IMR-90 (cell line): ENCODE measurements at regions not wholly inside any gene's neighbourhood (a gene's known extent, or its start where the extent isn't known, plus 50 kb on each side); places are given as distances from the start of the nearest gene placed in this dataset.

Source experiments
- ATAC-seq: fragments of 200-7000 bp; cut with Tn5 transposase; 2 replicates; pipeline ENCODE4 v1.9.1; 2020; ENCODE audit warnings: low read depth, mild to moderate bottlenecking, moderate library complexity
- BruUV-seq: library from RNA; stranded (reverse); fragments of 400-500 nt; replicated peaks from 2 replicates; lab custom pipeline; 2021; lab: Mats Ljungman, UMichigan
- CTCF ChIA-PET: fragments of 300-600 bp; formaldehyde crosslinking; extraction: SDS; loops from one replicate; lab custom pipeline; 2021; ENCODE audit warnings: antibody characterized with exemption; lab: Yijun Ruan, JAX
- POLR2A ChIA-PET: fragments of 300-600 bp; sonication (Branson Sonifier 250); formaldehyde crosslinking; loops from one replicate; lab custom pipeline; 2022; ENCODE audit warnings: antibody characterized with exemption; ENCODE audit not compliant: unreplicated experiment; lab: Charles Lee
- DNase-seq: peaks from one replicate; pipeline ENCODE4 v3.0.0; 2013
- H2AFZ ChIP-seq: replicated peaks from 2 replicates; pipeline ENCODE3; 2013; ENCODE audit warnings: low read length, mild to moderate bottlenecking; ENCODE audit not compliant: poor library complexity
- H2AK5ac ChIP-seq: 2 replicates; pipeline ENCODE4 v1.6.1; 2013; ENCODE audit warnings: low read depth, low read length, inconsistent platforms
- H2AK9ac ChIP-seq: replicated peaks from 2 replicates; pipeline ENCODE3; 2013; ENCODE audit warnings: mild to moderate bottlenecking, low read depth, low read length, moderate library complexity; ENCODE audit not compliant: poor library complexity
- H2BK120ac ChIP-seq: 2 replicates; pipeline ENCODE4 v1.6.1; 2013; ENCODE audit warnings: low read depth, low read length, inconsistent platforms
- H2BK15ac ChIP-seq: 3 replicates; pipeline ENCODE4 v1.6.1; 2013; ENCODE audit warnings: low read depth, low read length, inconsistent platforms
- H2BK20ac ChIP-seq: 2 replicates; pipeline ENCODE4 v1.6.1; 2013; ENCODE audit warnings: low read depth, mild to moderate bottlenecking, inconsistent platforms, low read length, moderate library complexity
- H2BK5ac ChIP-seq: 2 replicates; pipeline ENCODE4 v1.6.1; 2013; ENCODE audit warnings: mild to moderate bottlenecking, low read depth, low read length, inconsistent platforms; ENCODE audit not compliant: poor library complexity, severe bottlenecking
- H3K14ac ChIP-seq: replicated peaks from 2 replicates; pipeline ENCODE4 v1.6.1; 2013; ENCODE audit warnings: low read depth, low read length, inconsistent platforms
- H3K18ac ChIP-seq: 2 replicates; pipeline ENCODE4 v1.6.1; 2013; ENCODE audit warnings: low read depth, low read length, control low read depth
- H3K23ac ChIP-seq: 2 replicates; pipeline ENCODE4 v1.6.1; 2013; ENCODE audit warnings: low read depth, low read length, inconsistent platforms
- H3K27ac ChIP-seq: 2 replicates; pipeline ENCODE4 v1.5.1; 2013; ENCODE audit warnings: mild to moderate bottlenecking, control low read depth, low read length; ENCODE audit not compliant: insufficient read depth
- H3K27me3 ChIP-seq: 2 replicates; pipeline ENCODE4 v1.6.1; 2013; ENCODE audit warnings: low read length; ENCODE audit not compliant: control insufficient read depth, insufficient read depth
- H3K36me3 ChIP-seq: 2 replicates; pipeline ENCODE4 v1.6.1; 2013; ENCODE audit warnings: low read length, mixed read lengths; ENCODE audit not compliant: control insufficient read depth, insufficient read depth
- H3K4ac ChIP-seq: 2 replicates; pipeline ENCODE4 v1.6.1; 2013; ENCODE audit warnings: low read depth, low read length, inconsistent platforms
- H3K4me1 ChIP-seq: 2 replicates; pipeline ENCODE4 v1.6.1; 2013; ENCODE audit warnings: low read length, mixed read lengths; ENCODE audit not compliant: control insufficient read depth, insufficient read depth
- H3K4me2 ChIP-seq: 2 replicates; pipeline ENCODE4 v1.6.1; 2013; ENCODE audit warnings: low read depth, mild to moderate bottlenecking, control low read depth, low read length, moderate library complexity
- H3K4me3 ChIP-seq: 2 replicates; pipeline ENCODE4 v1.5.1; 2013; ENCODE audit warnings: low read depth, mild to moderate bottlenecking, control low read depth, low read length, moderate library complexity; ENCODE audit not compliant: insufficient read depth
- H3K56ac ChIP-seq: 2 replicates; pipeline ENCODE4 v1.6.1; 2013; ENCODE audit warnings: low read length, inconsistent platforms; ENCODE audit not compliant: insufficient read depth; ENCODE audit errors: extremely low read depth
- H3K79me1 ChIP-seq, 2 experiments: 2 replicates each; pipeline ENCODE4 v1.6.1; 2013; ENCODE audit warnings: low read length in 2 of 2, inconsistent platforms in 1 of 2, low read depth in 1 of 2
- H3K9ac ChIP-seq: 2 replicates; pipeline ENCODE4 v1.6.1; 2013; ENCODE audit warnings: low read depth, low read length, control low read depth
- H3K9me1 ChIP-seq: 2 replicates; pipeline ENCODE4 v1.6.1; 2013; ENCODE audit warnings: low read length, inconsistent platforms; ENCODE audit not compliant: insufficient read depth
- H3K9me3 ChIP-seq: 2 replicates; pipeline ENCODE4 v1.6.1; 2013; ENCODE audit warnings: low read length; ENCODE audit not compliant: control insufficient read depth, insufficient read depth
- H4K20me1 ChIP-seq: 2 replicates; pipeline ENCODE4 v1.6.1; 2013; ENCODE audit warnings: low read length, inconsistent platforms; ENCODE audit not compliant: insufficient read depth
- H4K5ac ChIP-seq: 2 replicates; pipeline ENCODE4 v1.6.1; 2013; ENCODE audit warnings: mild to moderate bottlenecking, low read depth, low read length, control low read depth
- H4K8ac ChIP-seq, 2 experiments: 2 replicates each; pipeline ENCODE4 v1.6.1; 2013; ENCODE audit warnings: low read depth in 2 of 2, low read length in 2 of 2, control low read depth in 1 of 2, inconsistent platforms in 1 of 2
- H4K91ac ChIP-seq: 2 replicates; pipeline ENCODE4 v1.6.1; 2013; ENCODE audit warnings: low read depth, low read length, inconsistent platforms; ENCODE audit not compliant: insufficient read depth
- BHLHE40 ChIP-seq: fragments of 150-350 bp; IDR thresholded peaks from 2 replicates; pipeline ENCODE4 v1.6.1; 2016; ENCODE audit warnings: mild to moderate bottlenecking, low read depth, low read length
- CEBPB ChIP-seq: IDR thresholded peaks from 2 replicates; pipeline ENCODE4 v1.6.1; 2012; ENCODE audit warnings: low read depth, low read length, improper control_type of control experiment
- CHD1 ChIP-seq: IDR thresholded peaks from 2 replicates; pipeline ENCODE4 v1.6.1; 2012; ENCODE audit warnings: low read depth, low read length, improper control_type of control experiment
- FOS ChIP-seq: fragments of 150-350 bp; IDR thresholded peaks from 2 replicates; pipeline ENCODE4 v1.6.1; 2016; ENCODE audit warnings: low read depth, low read length
- MAFK ChIP-seq: IDR thresholded peaks from 2 replicates; pipeline ENCODE4 v1.6.1; 2012; ENCODE audit warnings: low read depth, low read length, improper control_type of control experiment
- MAZ ChIP-seq: IDR thresholded peaks from 2 replicates; pipeline ENCODE4 v1.6.1; 2012; ENCODE audit warnings: low read depth, mild to moderate bottlenecking, low read length, improper control_type of control experiment, moderate library complexity, borderline replicate concordance
- MXI1 ChIP-seq: IDR thresholded peaks from 2 replicates; pipeline ENCODE4 v1.6.1; 2012; ENCODE audit warnings: low read depth, mild to moderate bottlenecking, low read length, moderate library complexity, borderline replicate concordance
- NFE2L2 ChIP-seq: fragments of 150-350 bp; IDR thresholded peaks from 2 replicates; pipeline ENCODE4 v1.6.1; 2016; ENCODE audit warnings: low read depth, mild to moderate bottlenecking, low read length
- POLR2A ChIP-seq: IDR thresholded peaks from 2 replicates; pipeline ENCODE4 v1.6.1; 2012; ENCODE audit warnings: mild to moderate bottlenecking, low read depth, low read length
- RAD21 ChIP-seq: IDR thresholded peaks from 2 replicates; pipeline ENCODE4 v1.6.1; 2012; ENCODE audit warnings: low read length, improper control_type of control experiment
- RCOR1 ChIP-seq: IDR thresholded peaks from 2 replicates; pipeline ENCODE4 v1.6.1; 2012; ENCODE audit warnings: mild to moderate bottlenecking, low read length, improper control_type of control experiment; ENCODE audit not compliant: insufficient replicate concordance
- RFX5 ChIP-seq: IDR thresholded peaks from 2 replicates; pipeline ENCODE4 v1.8.0; 2012; ENCODE audit warnings: low read depth, mild to moderate bottlenecking, low read length, moderate library complexity
- SMC3 ChIP-seq: fragments of 150-350 bp; IDR thresholded peaks from 2 replicates; pipeline ENCODE4 v1.6.1; 2016; ENCODE audit warnings: low read depth, mild to moderate bottlenecking, antibody characterized with exemption, low read length, moderate library complexity
- WGBS, 2 experiments: methylation state at CpG; one replicate each; pipeline versions ENCODE4 v1.1.5 to v1.1.7; 2013; ENCODE audit warnings: missing lambda C conversion rate in 2 of 2; ENCODE audit not compliant: insufficient read length in 1 of 2; ENCODE audit errors: extremely low coverage in 2 of 2; 5-methylcytosine and 5-hydroxymethylcytosine counted together
- dilution Hi-C: fragments of 300-500 bp; cut with HindIII; formaldehyde crosslinking; loops from one replicate; pipeline ENCODE4 v1.14.3; 2018; ENCODE audit warnings: low sequenced_read_pairs; ENCODE audit not compliant: unreplicated experiment
- in situ Hi-C: fragments of 300-500 bp; cut with MboI; formaldehyde crosslinking; loops from 3 replicates; pipeline ENCODE4 v1.14.3; 2019; ENCODE audit warnings: low sequenced_read_pairs, inconsistent platforms, mixed read lengths
- intact Hi-C: fragments of 100-400 bp; cut with micrococcal nuclease; formaldehyde crosslinking; loops from 2 replicates; pipeline ENCODE4 v1.10.0; 2022
- TF ChIP-seq, protein P1 (sequence below): fragments of 150-350 bp; IDR thresholded peaks from 2 replicates; pipeline ENCODE4 v1.6.1; 2017; ENCODE audit warnings: mild to moderate bottlenecking, antibody characterized with exemption, low read length, low read depth
- TF ChIP-seq, protein P2 (sequence below): fragments of 150-350 bp; IDR thresholded peaks from 2 replicates; pipeline ENCODE4 v1.6.1; 2016; ENCODE audit warnings: low read depth, mild to moderate bottlenecking, low read length, moderate library complexity, borderline replicate concordance
- TF ChIP-seq, protein P3 (sequence below): conservative IDR thresholded peaks from 2 replicates; pipeline ENCODE4 v1.5.1; 2012; ENCODE audit warnings: mild to moderate bottlenecking, low read depth, low read length, improper control_type of control experiment

DNA sequence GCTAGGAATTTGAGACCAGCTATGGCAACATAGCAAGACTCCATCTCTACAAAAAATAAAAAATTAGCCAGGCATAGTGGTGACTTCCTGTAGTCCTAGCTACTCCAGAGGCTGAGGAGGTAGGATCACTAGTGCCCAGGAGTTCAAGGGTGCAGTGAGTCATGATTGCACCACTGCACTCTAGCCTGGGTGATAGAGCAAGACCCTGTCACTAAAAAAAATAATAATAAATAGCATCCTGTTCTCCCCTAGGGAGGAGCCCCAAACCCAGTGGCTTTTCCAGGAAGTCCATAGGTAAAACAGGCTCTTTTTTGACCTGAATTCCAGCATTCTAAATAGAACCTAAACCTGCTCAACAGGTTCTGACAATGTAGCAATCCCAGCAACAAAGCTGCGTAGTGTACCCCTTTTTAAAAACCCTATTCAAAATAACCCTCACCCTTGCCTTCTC is 192.0 kb downstream of the ALDH8A1 start:
- in situ Hi-C loops (no loop called here), dilution Hi-C loops (no loop called here), intact Hi-C loops (no loop called here)
- TF ChIP-seq MAFK (no peak), BHLHE40 (no peak), CEBPB (no peak), MXI1 (no peak), NFE2L2 (no peak), CHD1 (no peak), SMC3 (no peak), RCOR1 (no peak), POLR2A (no peak), RFX5 (no peak), RAD21 (no peak), FOS (no peak), MAZ (no peak)
- TF ChIP-seq, protein P1, sequence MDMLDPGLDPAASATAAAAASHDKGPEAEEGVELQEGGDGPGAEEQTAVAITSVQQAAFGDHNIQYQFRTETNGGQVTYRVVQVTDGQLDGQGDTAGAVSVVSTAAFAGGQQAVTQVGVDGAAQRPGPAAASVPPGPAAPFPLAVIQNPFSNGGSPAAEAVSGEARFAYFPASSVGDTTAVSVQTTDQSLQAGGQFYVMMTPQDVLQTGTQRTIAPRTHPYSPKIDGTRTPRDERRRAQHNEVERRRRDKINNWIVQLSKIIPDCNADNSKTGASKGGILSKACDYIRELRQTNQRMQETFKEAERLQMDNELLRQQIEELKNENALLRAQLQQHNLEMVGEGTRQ: no peak
- TF ChIP-seq, protein P2, sequence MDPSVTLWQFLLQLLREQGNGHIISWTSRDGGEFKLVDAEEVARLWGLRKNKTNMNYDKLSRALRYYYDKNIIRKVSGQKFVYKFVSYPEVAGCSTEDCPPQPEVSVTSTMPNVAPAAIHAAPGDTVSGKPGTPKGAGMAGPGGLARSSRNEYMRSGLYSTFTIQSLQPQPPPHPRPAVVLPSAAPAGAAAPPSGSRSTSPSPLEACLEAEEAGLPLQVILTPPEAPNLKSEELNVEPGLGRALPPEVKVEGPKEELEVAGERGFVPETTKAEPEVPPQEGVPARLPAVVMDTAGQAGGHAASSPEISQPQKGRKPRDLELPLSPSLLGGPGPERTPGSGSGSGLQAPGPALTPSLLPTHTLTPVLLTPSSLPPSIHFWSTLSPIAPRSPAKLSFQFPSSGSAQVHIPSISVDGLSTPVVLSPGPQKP: no peak
- TF ChIP-seq, protein P3, sequence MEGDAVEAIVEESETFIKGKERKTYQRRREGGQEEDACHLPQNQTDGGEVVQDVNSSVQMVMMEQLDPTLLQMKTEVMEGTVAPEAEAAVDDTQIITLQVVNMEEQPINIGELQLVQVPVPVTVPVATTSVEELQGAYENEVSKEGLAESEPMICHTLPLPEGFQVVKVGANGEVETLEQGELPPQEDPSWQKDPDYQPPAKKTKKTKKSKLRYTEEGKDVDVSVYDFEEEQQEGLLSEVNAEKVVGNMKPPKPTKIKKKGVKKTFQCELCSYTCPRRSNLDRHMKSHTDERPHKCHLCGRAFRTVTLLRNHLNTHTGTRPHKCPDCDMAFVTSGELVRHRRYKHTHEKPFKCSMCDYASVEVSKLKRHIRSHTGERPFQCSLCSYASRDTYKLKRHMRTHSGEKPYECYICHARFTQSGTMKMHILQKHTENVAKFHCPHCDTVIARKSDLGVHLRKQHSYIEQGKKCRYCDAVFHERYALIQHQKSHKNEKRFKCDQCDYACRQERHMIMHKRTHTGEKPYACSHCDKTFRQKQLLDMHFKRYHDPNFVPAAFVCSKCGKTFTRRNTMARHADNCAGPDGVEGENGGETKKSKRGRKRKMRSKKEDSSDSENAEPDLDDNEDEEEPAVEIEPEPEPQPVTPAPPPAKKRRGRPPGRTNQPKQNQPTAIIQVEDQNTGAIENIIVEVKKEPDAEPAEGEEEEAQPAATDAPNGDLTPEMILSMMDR: no peak
- no peak overlapping the region for H3K23ac ChIP-seq
- no peaks in the 10 kb centered on the region for H3K27me3 ChIP-seq
- ChIA-PET POLR2A (no interaction called here), CTCF (no interaction called here)
- no peak overlapping the region for H3K27ac ChIP-seq
- no peak overlapping the region for H2BK120ac ChIP-seq
- no peak overlapping the region for H2BK5ac ChIP-seq
- no peak overlapping the region for H4K91ac ChIP-seq
- no peak overlapping the region for H3K18ac ChIP-seq
- no peak overlapping the region for H2AFZ ChIP-seq
- no peaks in the 10 kb centered on the region for H3K9me3 ChIP-seq
- H3K79me1 ChIP-seq: no peaks in the 10 kb centered on the region
- no peak overlapping the region for H3K4me2 ChIP-seq
- H4K5ac ChIP-seq: no peak overlapping the region
- H3K4me3 ChIP-seq: no peak overlapping the region
- no peaks in the 10 kb centered on the region for H4K20me1 ChIP-seq
- WGBS, 2 experiments: no CpG with 5 or more reads among the region's 1 CpG
- H4K8ac ChIP-seq: no peak overlapping the region
- no peak overlapping the region for H3K14ac ChIP-seq
- no peak overlapping the region for H2AK5ac ChIP-seq
- H2AK9ac ChIP-seq: no peak overlapping the region
- H3K9ac ChIP-seq: no peak overlapping the region
- no peak overlapping the region for H2BK15ac ChIP-seq
- H3K56ac ChIP-seq: no peak overlapping the region
- H3K4me1 ChIP-seq: 0 out of 2 replicates have a peak, but pooled peaks cover 2% of the 10 kb centered on the region
- H3K36me3 ChIP-seq: no peaks in the 10 kb centered on the region
- H2BK20ac ChIP-seq: no peak overlapping the region
- H3K9me1 ChIP-seq: no peaks in the 10 kb centered on the region
- ATAC-seq: no peak
- no peak overlapping the region for H3K4ac ChIP-seq
- no TSS peak for BruUV-seq
- no peak for DNase-seq
